ENCODE measurements at regions not wholly inside any gene's neighbourhood (a gene's known extent, or its start where the extent isn't known, plus 50 kb on each side); places are given as distances from the start of the nearest gene placed in this dataset.

GRCh38 chr1:157304271-157304670 is 166.1 kb upstream of the ETV3 start:
- H3K9ac ChIP-seq (ENCODE audit: low read depth, low read length, poor library complexity, severe bottlenecking), result no peak overlapping the region
- H3K36me3 ChIP-seq (ENCODE audit: insufficient read depth, low read length), result no peaks in the 10 kb centered on the region
- H3K9me3 ChIP-seq (ENCODE audit: insufficient read depth, low read depth, low read length), result no peaks in the 10 kb centered on the region
- H2AFZ ChIP-seq (ENCODE audit: low read length), result no peak overlapping the region
- H4K20me1 ChIP-seq (ENCODE audit: insufficient read depth, low read length, poor library complexity, severe bottlenecking), result no peaks in the 10 kb centered on the region
- H3K4me2 ChIP-seq (ENCODE audit: low read depth, low read length, poor library complexity, severe bottlenecking), result no peak overlapping the region
- no peaks in the 10 kb centered on the region for H3K4me1 ChIP-seq (ENCODE audit: insufficient read depth, low read length, poor library complexity, severe bottlenecking)
- H3K9me2 ChIP-seq (replicated peaks; ENCODE audit: low read depth, low read length), result no peaks in the 10 kb centered on the region
- TF ChIP-seq CTCF (conservative IDR thresholded peaks at IDR 0.05; ENCODE audit: low read length) (no peak), EZH2phosphoT487 (IDR thresholded peaks at IDR 0.05; ENCODE audit: borderline replicate concordance) (no peak)
- H3F3A ChIP-seq (ENCODE audit: low read depth), result no peaks in the 10 kb centered on the region
- no peaks in the 10 kb centered on the region for H3K79me2 ChIP-seq (ENCODE audit: insufficient read depth, low read length)
- H3K27me3 ChIP-seq (ENCODE audit: insufficient read depth, low read length, poor library complexity, severe bottlenecking), result no peaks in the 10 kb centered on the region
- H3K4me3 ChIP-seq (ENCODE audit: low read length, poor library complexity, severe bottlenecking), result no peak overlapping the region

- H3K9me2 ChIP-seq (replicated peaks; ENCODE audit: low read depth, low read length), result no peaks in the 10 kb centered on the region
- H3F3A ChIP-seq (ENCODE audit: low read depth), result no peaks in the 10 kb centered on the region
- H2AFZ ChIP-seq (ENCODE audit: low read length), result no peak overlapping the region
- H3K9ac ChIP-seq (ENCODE audit: low read depth, low read length, poor library complexity, severe bottlenecking), result no peak overlapping the region
- no peaks in the 10 kb centered on the region for H4K20me1 ChIP-seq (ENCODE audit: insufficient read depth, low read length, poor library complexity, severe bottlenecking)
- H3K27me3 ChIP-seq (ENCODE audit: insufficient read depth, low read length, poor library complexity, severe bottlenecking), result no peaks in the 10 kb centered on the region
- H3K9me3 ChIP-seq (ENCODE audit: insufficient read depth, low read depth, low read length), result no peaks in the 10 kb centered on the region
- H3K36me3 ChIP-seq (ENCODE audit: insufficient read depth, low read length), result no peaks in the 10 kb centered on the region
- H3K4me1 ChIP-seq (ENCODE audit: insufficient read depth, low read length, poor library complexity, severe bottlenecking), result no peaks in the 10 kb centered on the region
- H3K4me3 ChIP-seq (ENCODE audit: low read length, poor library complexity, severe bottlenecking), result no peak overlapping the region
- no peaks in the 10 kb centered on the region for H3K79me2 ChIP-seq (ENCODE audit: insufficient read depth, low read length)
- TF ChIP-seq EZH2phosphoT487 (IDR thresholded peaks at IDR 0.05; ENCODE audit: borderline replicate concordance) (no peak), CTCF (conservative IDR thresholded peaks at IDR 0.05; ENCODE audit: low read length) (no peak)
- no peak overlapping the region for H3K4me2 ChIP-seq (ENCODE audit: low read depth, low read length, poor library complexity, severe bottlenecking)
These were observed 164.5 kb upstream of the ETV3 start for GRCh38 chr1:157302724-157303123.

- Histone ChIP-seq H4K20me1 (ENCODE audit: insufficient read depth, low read length, poor library complexity, severe bottlenecking) (no peaks in the 10 kb centered on the region), H2AFZ (ENCODE audit: low read length) (no peak overlapping the region), H3K9me2 (replicated peaks; ENCODE audit: low read depth, low read length) (no peaks in the 10 kb centered on the region)
These were observed 164.0 kb upstream of the ETV3 start for GRCh38 chr1:157302199-157302497.

More at GRCh38 chr1:157302199-157302497, 164.0 kb upstream of the ETV3 start:
- no peaks in the 10 kb centered on the region for H3K4me1 ChIP-seq (ENCODE audit: insufficient read depth, low read length, poor library complexity, severe bottlenecking)
- no peak overlapping the region for H3K4me3 ChIP-seq (ENCODE audit: low read length, poor library complexity, severe bottlenecking)
- no peaks in the 10 kb centered on the region for H3K27me3 ChIP-seq (ENCODE audit: insufficient read depth, low read length, poor library complexity, severe bottlenecking)
- H3F3A ChIP-seq (ENCODE audit: low read depth), result no peaks in the 10 kb centered on the region
- no peak for TF ChIP-seq CTCF (conservative IDR thresholded peaks at IDR 0.05; ENCODE audit: low read length)
- no peak for TF ChIP-seq EZH2phosphoT487 (IDR thresholded peaks at IDR 0.05; ENCODE audit: borderline replicate concordance)
- no peaks in the 10 kb centered on the region for H3K9me3 ChIP-seq (ENCODE audit: insufficient read depth, low read depth, low read length)
- H3K9ac ChIP-seq (ENCODE audit: low read depth, low read length, poor library complexity, severe bottlenecking), result no peak overlapping the region
- H3K79me2 ChIP-seq (ENCODE audit: insufficient read depth, low read length), result no peaks in the 10 kb centered on the region
- H3K36me3 ChIP-seq (ENCODE audit: insufficient read depth, low read length), result no peaks in the 10 kb centered on the region
- H3K4me2 ChIP-seq (ENCODE audit: low read depth, low read length, poor library complexity, severe bottlenecking), result no peak overlapping the region

All from Loucy (cell line).